SJCRH30 (cell line): ENCODE measurements at regions not wholly inside any gene's neighbourhood (a gene's known extent, or its start where the extent isn't known, plus 50 kb on each side); places are given as distances from the start of the nearest gene placed in this dataset.
"Not testable (repeated sequence)": the region's sequence is repeated elsewhere in the genome, so short reads cannot be mapped to it uniquely, and the experiment has no call there.

Source experiments
- DNase-seq, 2 experiments: peaks; one replicate each; pipeline ENCODE4 v3.0.0-alpha.2; 2015 to 2020
- H3K27ac ChIP-seq: fragments of 250-450 bp; sonication (Bioruptor Pico); 2 replicates; pipeline ENCODE4 v1.5.1; 2020; ENCODE audit warnings: mild to moderate bottlenecking, moderate library complexity
- H3K27me3 ChIP-seq: fragments of 250-450 bp; sonication (Bioruptor Pico); 2 replicates; pipeline ENCODE4 v1.5.1; 2020; ENCODE audit warnings: mild to moderate bottlenecking, moderate library complexity
- H3K36me3 ChIP-seq: fragments of 250-450 bp; sonication (Bioruptor Pico); 2 replicates; pipeline ENCODE4 v1.5.1; 2020; ENCODE audit warnings: mild to moderate bottlenecking, moderate library complexity
- H3K4me1 ChIP-seq: fragments of 250-450 bp; sonication (Bioruptor Pico); 2 replicates; pipeline ENCODE4 v1.5.1; 2020; ENCODE audit warnings: mild to moderate bottlenecking, moderate library complexity
- H3K4me3 ChIP-seq: fragments of 250-450 bp; sonication (Bioruptor Pico); 2 replicates; pipeline ENCODE4 v1.5.1; 2020; ENCODE audit warnings: mild to moderate bottlenecking, moderate library complexity
- H3K9me3 ChIP-seq: fragments of 250-450 bp; sonication (Bioruptor Pico); replicated peaks from 2 replicates; pipeline ENCODE4 v1.5.1; 2020; ENCODE audit warnings: mild to moderate bottlenecking, moderate library complexity

DNA sequence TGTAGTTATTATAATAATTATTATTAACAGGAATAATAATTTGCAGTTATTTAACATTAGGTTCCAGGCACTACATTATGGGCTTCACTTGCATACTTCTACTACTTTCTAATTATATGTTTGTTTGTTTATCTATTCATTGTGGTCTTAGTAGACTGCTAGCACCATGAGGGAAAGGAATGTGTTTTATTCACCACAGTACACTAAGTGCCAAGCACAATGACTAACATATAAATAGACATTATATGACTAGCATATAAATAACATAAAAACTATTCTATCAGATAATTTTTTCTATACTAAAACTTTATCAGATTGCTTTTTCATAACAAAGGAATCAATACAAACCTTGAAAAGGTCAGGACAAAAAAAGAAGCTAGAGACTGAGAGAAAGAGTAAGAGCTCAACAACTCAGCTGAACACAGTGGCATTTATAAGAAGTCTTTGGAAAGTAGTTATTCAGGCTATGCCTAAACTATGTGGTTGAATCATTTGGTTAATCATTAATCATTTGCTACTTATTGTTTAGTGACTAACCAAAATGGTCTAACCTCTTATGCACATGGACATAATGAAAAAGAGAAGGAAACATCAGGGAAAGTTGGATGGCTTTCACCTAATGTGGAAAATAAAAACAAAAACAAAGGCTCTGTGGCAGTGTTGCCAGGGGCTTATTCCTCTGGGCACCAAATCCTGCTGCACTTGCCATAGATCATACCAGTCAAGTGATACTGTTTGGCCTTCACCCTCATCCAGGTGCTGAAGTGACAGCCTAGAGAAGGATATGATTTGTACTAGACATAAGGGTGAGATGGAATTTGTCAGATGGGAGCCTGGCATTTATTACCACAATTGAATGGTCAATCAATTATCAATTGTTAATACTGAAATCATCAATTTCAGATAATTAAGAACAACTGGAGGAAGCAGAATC is 174.9 kb downstream of the ETAA1 start:
- DNase-seq, result no peak
- no peaks in the 10 kb centered on the region for H3K4me1 ChIP-seq
- no peaks in the 10 kb centered on the region for H3K27me3 ChIP-seq
- H3K36me3 ChIP-seq, result no peaks in the 10 kb centered on the region
- H3K27ac ChIP-seq, result no peak overlapping the region
- no peak overlapping the region for H3K4me3 ChIP-seq
- no peaks in the 10 kb centered on the region for H3K9me3 ChIP-seq

GRCh38 chr2:67572721-67573435 is 175.7 kb downstream of the ETAA1 start:
- Histone ChIP-seq H3K9me3 (no peaks in the 10 kb centered on the region), H3K27ac (no peak overlapping the region), H3K27me3 (no peaks in the 10 kb centered on the region), H3K36me3 (no peaks in the 10 kb centered on the region), H3K4me3 (no peak overlapping the region), H3K4me1 (no peaks in the 10 kb centered on the region)
- DNase-seq, result no peak

- Histone ChIP-seq H3K9me3 (no peaks in the 10 kb centered on the region), H3K27ac (no peak overlapping the region), H3K4me3 (no peak overlapping the region), H3K27me3 (no peaks in the 10 kb centered on the region), H3K36me3 (no peaks in the 10 kb centered on the region), H3K4me1 (no peaks in the 10 kb centered on the region)
- DNase-seq, result no peak
Measured at GRCh38 chr2:67574230-67574629, 177.1 kb downstream of the ETAA1 start.

DNA sequence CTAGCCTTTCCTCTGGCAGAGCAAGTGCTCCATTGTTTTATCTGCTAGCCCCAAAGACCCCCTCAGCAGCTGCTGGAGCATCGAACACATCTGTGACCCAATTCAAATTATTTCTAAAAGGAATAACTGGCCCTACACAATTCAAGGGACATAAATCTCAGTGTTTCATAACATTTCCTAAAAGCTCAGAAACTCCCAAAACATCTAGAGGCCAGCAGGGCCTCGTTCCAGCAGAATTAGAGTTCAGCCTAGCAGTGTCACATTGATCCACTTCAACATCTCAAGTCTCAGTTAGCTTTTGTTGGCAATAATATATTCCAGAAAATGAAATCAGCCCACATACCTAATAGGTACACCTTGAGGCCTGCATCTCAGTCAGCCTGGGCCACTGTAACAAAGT is 179.1 kb downstream of the ETAA1 start:
- no peaks in the 10 kb centered on the region for H3K9me3 ChIP-seq
- no peaks in the 10 kb centered on the region for H3K36me3 ChIP-seq
- H3K27me3 ChIP-seq, result no peaks in the 10 kb centered on the region
- H3K27ac ChIP-seq, result no peak overlapping the region
- no peaks in the 10 kb centered on the region; the same call in 1 of the 2 replicates for H3K4me1 ChIP-seq
- no peak for DNase-seq
- no peak overlapping the region for H3K4me3 ChIP-seq

GRCh38 chr2:67576991-67577390 is 179.9 kb downstream of the ETAA1 start:
- Histone ChIP-seq H3K4me3 (no peak overlapping the region), H3K4me1 (no peaks in the 10 kb centered on the region; the same call in 1 of the 2 replicates), H3K27me3 (no peaks in the 10 kb centered on the region), H3K27ac (no peak overlapping the region), H3K36me3 (no peaks in the 10 kb centered on the region), H3K9me3 (no peaks in the 10 kb centered on the region)
- peak in 1 of 2 experiments; percentile 39 for DNase-seq

- peaks cover 8% of the 10 kb centered on the region for H3K9me3 ChIP-seq
- H3K36me3 ChIP-seq, result no peaks in the 10 kb centered on the region
- H3K4me1 ChIP-seq, result no peaks in the 10 kb centered on the region; the same call in 1 of the 2 replicates
- H3K27me3 ChIP-seq, result no peaks in the 10 kb centered on the region
- no peak overlapping the region for H3K27ac ChIP-seq
- H3K4me3 ChIP-seq, result no peak overlapping the region
- DNase-seq, result peak in 1 of 2 experiments; percentile 26
Measured at GRCh38 chr2:67579216-67579615, 182.1 kb downstream of the ETAA1 start.

- Histone ChIP-seq H3K27me3 (no peaks in the 10 kb centered on the region), H3K27ac (no peak overlapping the region), H3K4me1 (no peaks in the 10 kb centered on the region; the same call in 1 of the 2 replicates), H3K36me3 (no peaks in the 10 kb centered on the region), H3K9me3 (peaks cover 8% of the 10 kb centered on the region), H3K4me3 (no peak overlapping the region)
- no peak for DNase-seq
Measured at GRCh38 chr2:67579806-67580205, 182.7 kb downstream of the ETAA1 start.

DNA sequence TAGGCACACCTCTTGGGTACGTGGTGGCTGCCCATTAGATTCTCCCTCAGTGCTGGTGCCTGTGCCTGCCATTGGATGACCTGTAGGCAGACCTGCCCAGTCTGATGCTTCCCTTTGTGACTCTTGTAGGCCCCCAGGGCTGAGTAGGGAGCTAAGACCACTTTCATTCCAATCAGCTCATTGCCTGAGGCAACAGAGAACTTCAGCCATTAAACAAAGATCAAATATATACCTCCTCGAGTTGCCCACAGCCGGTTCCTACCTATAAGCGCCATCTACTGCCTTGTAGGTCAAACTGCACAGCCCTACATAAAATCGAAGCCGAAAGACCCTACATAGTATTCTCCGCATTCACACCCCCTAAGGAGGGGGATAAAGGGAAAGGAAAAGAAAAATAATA is 184.6 kb downstream of the ETAA1 start:
- no peak overlapping the region for H3K4me3 ChIP-seq
- peak in 1 of 2 experiments; percentile 34 for DNase-seq
- no peaks in the 10 kb centered on the region for H3K36me3 ChIP-seq
- H3K27ac ChIP-seq, result no peak overlapping the region
- H3K9me3 ChIP-seq, result peaks cover 13% of the 10 kb centered on the region
- no peaks in the 10 kb centered on the region for H3K27me3 ChIP-seq
- no peaks in the 10 kb centered on the region; the same call in 1 of the 2 replicates for H3K4me1 ChIP-seq

DNA sequence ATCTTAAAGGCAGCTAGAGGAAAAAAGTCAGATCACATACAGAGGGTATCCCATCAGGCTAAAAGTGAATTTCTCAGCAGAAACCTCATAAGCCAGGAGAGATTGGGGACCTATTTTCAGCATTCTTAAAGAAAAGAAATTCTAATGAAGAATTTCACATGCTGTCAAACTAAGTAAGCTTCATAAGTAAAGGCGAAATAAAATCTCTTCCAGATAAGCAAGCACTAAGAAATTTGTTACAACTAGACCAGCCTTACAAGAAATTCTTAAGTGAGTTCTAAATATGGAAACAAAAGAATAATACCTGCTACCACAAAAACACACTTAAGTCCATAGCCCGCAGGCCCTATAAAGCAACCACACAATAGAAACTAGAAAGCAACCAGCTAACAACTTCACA is 186.1 kb downstream of the ETAA1 start:
- peaks cover 13% of the 10 kb centered on the region for H3K9me3 ChIP-seq
- no peaks in the 10 kb centered on the region; the same call in 1 of the 2 replicates for H3K4me1 ChIP-seq
- H3K4me3 ChIP-seq, result no peak overlapping the region
- H3K27ac ChIP-seq, result no peak overlapping the region
- H3K36me3 ChIP-seq, result no peaks in the 10 kb centered on the region
- H3K27me3 ChIP-seq, result no peaks in the 10 kb centered on the region
- DNase-seq, result no peak

GRCh38 chr2:67585400-67585799 is 188.3 kb downstream of the ETAA1 start:
- Histone ChIP-seq H3K4me1 (no peaks in the 10 kb centered on the region), H3K27me3 (no peaks in the 10 kb centered on the region), H3K9me3 (peaks cover 13% of the 10 kb centered on the region), H3K36me3 (no peaks in the 10 kb centered on the region), H3K4me3 (no peak overlapping the region), H3K27ac (no peak overlapping the region)
- DNase-seq, result no peak

- H3K9me3 ChIP-seq, H3K4me3 ChIP-seq, H3K36me3 ChIP-seq, DNase-seq, H3K27me3 ChIP-seq, H3K27ac ChIP-seq, H3K4me1 ChIP-seq: not testable (repeated sequence)
Measured at GRCh38 chr2:67589121-67589520, 192.0 kb downstream of the ETAA1 start.

GRCh38 chr2:67594522-67594921 is 197.4 kb downstream of the ETAA1 start:
- not testable (repeated sequence) for H3K36me3 ChIP-seq, DNase-seq, H3K9me3 ChIP-seq, H3K27me3 ChIP-seq, H3K27ac ChIP-seq, H3K4me1 ChIP-seq, H3K4me3 ChIP-seq

DNA sequence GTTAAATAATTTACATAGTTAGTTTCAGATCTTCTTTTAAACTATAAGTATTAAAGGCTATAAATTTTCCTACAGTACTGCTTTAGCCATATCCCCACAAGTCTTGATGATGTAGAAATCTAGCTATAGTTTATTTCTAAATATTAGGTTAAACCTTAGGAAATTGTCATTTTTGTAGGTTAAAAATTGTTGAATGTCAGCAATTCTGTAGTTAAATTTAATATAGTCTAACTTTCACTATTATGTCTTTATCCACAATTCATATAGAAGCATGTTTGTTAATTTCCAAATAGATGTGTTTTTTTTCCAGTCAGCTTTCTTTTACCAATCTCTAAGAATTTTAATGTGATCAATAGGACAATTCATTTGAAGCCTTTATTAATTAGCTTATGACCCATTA is 199.7 kb downstream of the ETAA1 start:
- H3K4me1 ChIP-seq, result no peaks in the 10 kb centered on the region
- H3K9me3 ChIP-seq, result peaks cover 4% of the 10 kb centered on the region; the same call in 1 of the 2 replicates
- H3K27ac ChIP-seq, result no peak overlapping the region
- H3K36me3 ChIP-seq, result no peaks in the 10 kb centered on the region
- H3K4me3 ChIP-seq, result no peak overlapping the region
- DNase-seq, result no peak
- H3K27me3 ChIP-seq, result no peaks in the 10 kb centered on the region

GRCh38 chr2:67599561-67599960 is 202.4 kb downstream of the ETAA1 start:
- DNase-seq, result no peak
- Histone ChIP-seq H3K27me3 (no peaks in the 10 kb centered on the region), H3K36me3 (no peaks in the 10 kb centered on the region), H3K27ac (no peak overlapping the region), H3K4me3 (no peak overlapping the region), H3K4me1 (no peaks in the 10 kb centered on the region; the same call in 1 of the 2 replicates), H3K9me3 (peaks cover 2% of the 10 kb centered on the region; the same call in 1 of the 2 replicates)

GRCh38 chr2:67600222-67600871 is 203.2 kb downstream of the ETAA1 start:
- no peaks in the 10 kb centered on the region for H3K36me3 ChIP-seq
- H3K4me1 ChIP-seq, result no peaks in the 10 kb centered on the region; the same call in 1 of the 2 replicates
- H3K9me3 ChIP-seq, result no peaks in the 10 kb centered on the region
- H3K4me3 ChIP-seq, result no peak overlapping the region
- H3K27me3 ChIP-seq, result no peaks in the 10 kb centered on the region
- DNase-seq, result no peak
- H3K27ac ChIP-seq, result no peak overlapping the region
